A673 (cell line): ENCODE measurements at regions not wholly inside any gene's neighbourhood (a gene's known extent, or its start where the extent isn't known, plus 50 kb on each side); places are given as distances from the start of the nearest gene placed in this dataset.
"Not testable (repeated sequence)": the region's sequence is repeated elsewhere in the genome, so short reads cannot be mapped to it uniquely, and the experiment has no call there.

Experiments
- BruUV-seq: library from RNA; stranded (reverse); fragments of 400-500 nt; replicated peaks from 2 replicates; lab custom pipeline; 2021; lab: Mats Ljungman, UMichigan
- CTCF ChIA-PET: fragments of 300-600 bp; sonication (Branson Sonifier 250); formaldehyde crosslinking; loops from one replicate; lab custom pipeline; 2022; ENCODE audit warnings: antibody characterized with exemption; lab: Charles Lee
- POLR2A ChIA-PET: fragments of 300-600 bp; sonication (Branson Sonifier 250); formaldehyde crosslinking; loops from one replicate; lab custom pipeline; 2022; ENCODE audit warnings: antibody characterized with exemption; ENCODE audit not compliant: low non-redundant PET; lab: Charles Lee
- DNase-seq: peaks from one replicate; pipeline ENCODE4 v3.0.0-alpha.2; 2015; ENCODE audit warnings: low spot score
- H3K27ac ChIP-seq: fragments of 200-600 bp; sonication (generic); 2 replicates; pipeline ENCODE4 v1.5.1; 2016; ENCODE audit warnings: mixed run types, low read depth, mild to moderate bottlenecking, mixed read lengths, antibody characterized with exemption, low read length; ENCODE audit not compliant: poor library complexity, severe bottlenecking
- H3K27me3 ChIP-seq: fragments of 200-600 bp; sonication (generic); replicated peaks from 2 replicates; pipeline ENCODE4 v1.6.1; 2017; ENCODE audit warnings: mixed run types, low read depth, mild to moderate bottlenecking, mixed read lengths, antibody characterized with exemption, low read length; ENCODE audit not compliant: insufficient read depth, poor library complexity
- H3K36me3 ChIP-seq: fragments of 200-600 bp; sonication (generic); 2 replicates; pipeline ENCODE4 v1.6.1; 2016; ENCODE audit warnings: mixed run types, mild to moderate bottlenecking, mixed read lengths, antibody characterized with exemption, low read length; ENCODE audit not compliant: insufficient read depth, poor library complexity, severe bottlenecking
- H3K4me1 ChIP-seq: fragments of 200-600 bp; sonication (generic); 2 replicates; pipeline ENCODE4 v1.6.1; 2017; ENCODE audit warnings: mixed run types, mild to moderate bottlenecking, mixed read lengths, antibody characterized with exemption, low read length; ENCODE audit not compliant: insufficient read depth, poor library complexity, severe bottlenecking
- H3K4me3 ChIP-seq: fragments of 200-600 bp; sonication (generic); 2 replicates; pipeline ENCODE4 v1.5.1; 2016; ENCODE audit warnings: low read depth, mixed run types, mild to moderate bottlenecking, mixed read lengths, low read length; ENCODE audit not compliant: poor library complexity, severe bottlenecking
- H3K9me3 ChIP-seq: fragments of 200-600 bp; sonication (generic); 2 replicates; pipeline ENCODE4 v1.6.1; 2016; ENCODE audit warnings: mixed run types, low read depth, mild to moderate bottlenecking, mixed read lengths, antibody characterized with exemption, low read length; ENCODE audit not compliant: poor library complexity, severe bottlenecking
- EZH2 ChIP-seq: fragments of 200-600 bp; sonication (generic); IDR thresholded peaks from 2 replicates; pipeline ENCODE4 v1.6.1; 2017; ENCODE audit warnings: borderline replicate concordance, low read depth, mild to moderate bottlenecking, mixed read lengths, antibody characterized with exemption, low read length; ENCODE audit not compliant: poor library complexity, severe bottlenecking
- intact Hi-C: fragments of 100-400 bp; cut with micrococcal nuclease; formaldehyde crosslinking; loops from one replicate; pipeline ENCODE4 v1.10.0; 2022; ENCODE audit not compliant: unreplicated experiment
- TF ChIP-seq, protein P1 (sequence below): fragments of 300-800, 200-600 bp; sonication (generic); conservative IDR thresholded peaks from 2 replicates; pipeline ENCODE4 v1.5.1; 2017; ENCODE audit warnings: low read depth, mild to moderate bottlenecking, antibody characterized with exemption, low read length, moderate library complexity, mixed read lengths

- Histone ChIP-seq H3K9me3 (no peaks in the 10 kb centered on the region), H3K27me3 (no peaks in the 10 kb centered on the region), H3K4me3 (no peak overlapping the region), H3K27ac (no peak overlapping the region), H3K36me3 (no peaks in the 10 kb centered on the region), H3K4me1 (no peaks in the 10 kb centered on the region)
- BruUV-seq, result no TSS peak
- TF ChIP-seq, protein P1, sequence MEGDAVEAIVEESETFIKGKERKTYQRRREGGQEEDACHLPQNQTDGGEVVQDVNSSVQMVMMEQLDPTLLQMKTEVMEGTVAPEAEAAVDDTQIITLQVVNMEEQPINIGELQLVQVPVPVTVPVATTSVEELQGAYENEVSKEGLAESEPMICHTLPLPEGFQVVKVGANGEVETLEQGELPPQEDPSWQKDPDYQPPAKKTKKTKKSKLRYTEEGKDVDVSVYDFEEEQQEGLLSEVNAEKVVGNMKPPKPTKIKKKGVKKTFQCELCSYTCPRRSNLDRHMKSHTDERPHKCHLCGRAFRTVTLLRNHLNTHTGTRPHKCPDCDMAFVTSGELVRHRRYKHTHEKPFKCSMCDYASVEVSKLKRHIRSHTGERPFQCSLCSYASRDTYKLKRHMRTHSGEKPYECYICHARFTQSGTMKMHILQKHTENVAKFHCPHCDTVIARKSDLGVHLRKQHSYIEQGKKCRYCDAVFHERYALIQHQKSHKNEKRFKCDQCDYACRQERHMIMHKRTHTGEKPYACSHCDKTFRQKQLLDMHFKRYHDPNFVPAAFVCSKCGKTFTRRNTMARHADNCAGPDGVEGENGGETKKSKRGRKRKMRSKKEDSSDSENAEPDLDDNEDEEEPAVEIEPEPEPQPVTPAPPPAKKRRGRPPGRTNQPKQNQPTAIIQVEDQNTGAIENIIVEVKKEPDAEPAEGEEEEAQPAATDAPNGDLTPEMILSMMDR, result no peak
- no peak for TF ChIP-seq EZH2
- POLR2A ChIA-PET, result no interaction called here
- DNase-seq, result no peak
- intact Hi-C loops, result no loop called here
- CTCF ChIA-PET, result no interaction called here
Observed at GRCh38 chr12:60602601-60603000, 1006.8 kb downstream of the SLC16A7 start.

GRCh38 chr12:60603475-60603874 lies 1007.6 kb downstream of the SLC16A7 start:
- H3K36me3 ChIP-seq, H3K27me3 ChIP-seq, H3K9me3 ChIP-seq, H3K27ac ChIP-seq, H3K4me3 ChIP-seq, BruUV-seq, POLR2A ChIA-PET, H3K4me1 ChIP-seq, intact Hi-C loops, CTCF ChIA-PET: not testable (repeated sequence)
- peak; percentile 28 for DNase-seq

DNA sequence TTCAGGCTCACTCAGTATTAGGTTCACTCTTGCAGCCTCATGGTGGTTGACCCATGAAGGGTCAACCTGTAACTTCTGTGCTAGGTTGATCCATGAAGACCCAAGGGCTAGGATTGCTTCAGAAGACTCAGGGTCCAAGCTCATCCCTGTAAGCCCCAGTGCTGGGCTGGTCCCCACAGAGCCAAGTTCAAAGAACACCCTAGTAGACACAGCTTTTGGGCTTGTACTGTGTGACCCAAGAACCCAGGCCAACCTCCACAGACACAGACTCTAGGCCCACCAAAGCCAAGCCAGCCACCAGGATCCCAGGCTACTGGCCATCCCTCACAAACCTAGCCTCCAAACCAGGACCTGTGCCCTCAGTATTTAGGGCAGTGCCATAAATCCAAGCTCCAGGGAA lies 1020.6 kb downstream of the SLC16A7 start:
- TF ChIP-seq, protein P1, result no peak
- TF ChIP-seq EZH2, result no peak
- H3K9me3 ChIP-seq, result peaks cover 4% of the 10 kb centered on the region
- intact Hi-C loops, result no loop called here
- no peak overlapping the region for H3K4me3 ChIP-seq
- no peaks in the 10 kb centered on the region for H3K4me1 ChIP-seq
- POLR2A ChIA-PET, result no interaction called here
- no peaks in the 10 kb centered on the region for H3K36me3 ChIP-seq
- H3K27me3 ChIP-seq, result no peaks in the 10 kb centered on the region
- no peak overlapping the region for H3K27ac ChIP-seq
- no peak for DNase-seq
- BruUV-seq, result no TSS peak
- CTCF ChIA-PET, result no interaction called here

DNA sequence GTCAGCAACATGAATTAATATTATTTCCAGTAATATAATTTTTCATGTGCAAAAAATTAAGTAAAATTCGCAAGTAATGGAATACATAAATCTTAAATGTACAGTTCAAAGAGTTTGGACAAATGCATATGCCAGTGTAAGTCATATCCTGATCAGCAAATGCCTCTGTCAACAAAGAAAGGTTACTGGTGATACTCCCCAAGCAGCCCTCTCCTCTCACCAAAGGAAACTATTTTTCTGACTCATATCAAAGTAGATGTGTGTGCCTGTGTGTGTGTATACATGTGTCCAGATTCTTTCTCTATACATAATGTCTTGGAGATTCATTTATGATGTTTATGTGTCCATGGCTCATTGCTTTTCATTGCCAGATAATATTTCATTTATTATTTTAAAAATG lies 1035.0 kb downstream of the SLC16A7 start:
- intact Hi-C loops, result no loop called here

More for the DNA sequence above, 1035.0 kb downstream of the SLC16A7 start:
- no TSS peak for BruUV-seq
- no peaks in the 10 kb centered on the region for H3K4me1 ChIP-seq
- H3K27ac ChIP-seq, result no peak overlapping the region
- TF ChIP-seq, protein P1, result no peak
- no peak for TF ChIP-seq EZH2
- POLR2A ChIA-PET, result no interaction called here
- no peak overlapping the region for H3K4me3 ChIP-seq
- DNase-seq, result no peak
- H3K36me3 ChIP-seq, result no peaks in the 10 kb centered on the region
- CTCF ChIA-PET, result no interaction called here
- no peaks in the 10 kb centered on the region for H3K27me3 ChIP-seq
- no peaks in the 10 kb centered on the region for H3K9me3 ChIP-seq
